ENCODE measurements at regions not wholly inside any gene's neighbourhood (a gene's known extent, or its start where the extent isn't known, plus 50 kb on each side); places are given as distances from the start of the nearest gene placed in this dataset.

DNA sequence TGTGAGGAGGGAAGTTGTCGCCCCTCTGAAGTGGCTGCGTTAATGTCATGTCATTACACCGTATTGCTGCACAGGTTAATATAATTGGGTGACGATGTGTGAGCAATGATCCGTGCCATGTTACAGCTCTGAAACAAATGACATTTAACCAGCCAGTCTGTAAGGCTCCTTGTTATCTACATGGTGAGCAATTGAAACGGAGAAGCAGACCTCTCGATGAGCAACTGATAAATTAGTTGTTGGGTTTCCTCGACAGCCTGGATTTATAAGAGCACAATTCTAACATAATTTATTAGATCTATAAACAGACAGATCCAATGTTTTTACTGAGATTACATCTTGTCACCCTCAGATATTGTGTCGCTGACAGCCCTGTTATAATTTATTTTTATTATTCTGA, 49.9 kb upstream of the MAFB start:
- DNase-seq (ENCODE audit: low read depth, low spot score), result no peak

- no peak for DNase-seq (ENCODE audit: low read depth, low spot score)
Measured at GRCh38 chr20:40739841-40740240, 50.8 kb upstream of the MAFB start.

DNA sequence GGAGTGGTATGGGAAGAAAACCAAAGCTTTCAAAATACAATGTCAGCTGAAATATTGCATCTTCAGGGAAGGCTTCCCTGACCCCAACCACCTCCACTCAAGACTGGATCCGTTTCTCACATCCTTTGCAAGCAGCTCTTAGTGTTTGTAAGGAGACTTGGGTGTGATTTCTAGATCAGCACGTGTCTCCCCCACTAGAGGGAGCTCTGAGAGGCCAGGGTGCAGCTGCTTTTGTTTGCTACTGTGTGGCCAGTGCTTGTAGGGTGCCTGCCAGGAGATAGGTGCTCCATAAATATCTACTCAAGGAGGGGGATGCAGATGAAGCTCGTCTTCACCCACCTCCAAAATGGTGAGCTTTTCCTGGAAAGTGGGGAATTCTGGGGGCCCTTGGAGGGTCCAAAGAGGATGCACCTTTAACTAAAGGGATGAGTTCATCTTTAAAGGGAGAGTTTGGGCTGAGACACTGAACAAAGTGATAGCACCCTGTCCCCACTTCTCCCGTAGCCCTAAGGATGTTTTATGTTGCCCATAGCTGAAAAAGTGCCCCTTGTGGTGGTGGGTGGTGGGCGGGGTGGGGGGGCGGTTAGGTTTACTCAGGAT, 52.6 kb upstream of the MAFB start:
- no peak for DNase-seq (ENCODE audit: low read depth, low spot score)

DNA sequence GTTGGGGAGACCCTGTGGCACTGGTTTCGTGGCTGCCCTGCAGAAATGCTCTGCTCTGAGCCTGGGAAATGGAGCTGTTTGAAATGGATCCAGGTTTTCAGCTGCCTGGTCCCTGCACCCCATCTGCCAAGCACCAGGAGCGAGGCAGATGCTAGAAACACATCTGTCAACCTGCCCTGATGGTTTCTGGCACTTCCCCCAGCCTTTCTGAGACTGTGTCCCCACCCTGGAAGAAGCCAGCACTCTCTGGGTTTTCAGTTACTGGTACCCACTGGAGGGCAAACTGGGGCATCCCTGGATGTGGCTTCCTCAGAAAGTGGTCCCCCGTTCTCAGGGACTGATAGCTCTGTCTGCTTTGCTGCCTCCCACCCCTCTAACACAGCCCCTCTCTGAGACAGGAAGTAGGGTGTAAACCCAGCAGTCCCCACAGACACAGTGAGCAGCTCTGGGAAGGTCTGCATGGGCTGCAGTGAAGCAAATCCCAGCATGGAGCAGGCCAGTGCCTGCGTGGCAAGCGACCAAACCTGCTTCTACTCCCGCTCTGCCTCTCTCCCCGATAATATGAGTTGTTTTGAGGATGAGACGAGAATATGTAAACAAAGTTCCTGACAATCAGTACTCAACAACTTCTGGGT, 54.2 kb upstream of the MAFB start:
- DNase-seq (ENCODE audit: low read depth, low spot score), result no peak

DNA sequence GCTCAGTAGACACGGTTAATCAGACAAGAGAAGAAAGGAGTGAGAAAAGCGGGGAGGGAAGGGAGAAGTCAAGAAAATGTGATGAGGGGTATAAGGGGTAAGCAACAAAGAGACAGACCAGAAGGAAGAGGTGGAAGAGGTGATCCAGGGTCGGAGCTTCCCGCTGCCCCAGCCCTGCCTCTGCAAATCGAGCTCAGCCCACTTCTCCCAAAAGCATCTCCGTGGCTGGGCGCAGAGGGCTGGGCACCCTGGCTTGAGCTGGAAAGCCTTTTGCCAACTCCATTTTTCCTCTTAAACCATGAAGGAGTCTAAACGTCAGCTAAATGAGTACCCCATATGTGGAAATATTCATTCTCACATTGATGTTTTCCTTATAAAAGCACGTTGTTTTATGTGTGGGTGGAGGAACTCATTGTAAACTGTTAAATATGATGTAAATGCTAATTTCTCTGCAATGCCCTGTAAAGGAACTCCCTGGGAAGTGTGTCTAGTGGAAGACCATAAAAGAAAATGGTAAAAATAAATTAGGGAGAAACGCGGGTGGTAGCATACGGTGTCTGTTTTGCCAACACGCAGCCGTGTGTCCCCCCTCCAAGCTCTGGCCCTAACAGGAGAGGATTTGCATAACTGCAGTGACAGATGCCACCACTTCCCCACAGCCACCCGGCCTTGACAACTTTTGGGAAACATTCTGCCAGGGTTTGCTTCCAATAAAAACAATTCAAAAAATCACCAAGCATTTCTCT, 55.2 kb upstream of the MAFB start:
- no peak for DNase-seq (ENCODE audit: low read depth, low spot score)

DNA sequence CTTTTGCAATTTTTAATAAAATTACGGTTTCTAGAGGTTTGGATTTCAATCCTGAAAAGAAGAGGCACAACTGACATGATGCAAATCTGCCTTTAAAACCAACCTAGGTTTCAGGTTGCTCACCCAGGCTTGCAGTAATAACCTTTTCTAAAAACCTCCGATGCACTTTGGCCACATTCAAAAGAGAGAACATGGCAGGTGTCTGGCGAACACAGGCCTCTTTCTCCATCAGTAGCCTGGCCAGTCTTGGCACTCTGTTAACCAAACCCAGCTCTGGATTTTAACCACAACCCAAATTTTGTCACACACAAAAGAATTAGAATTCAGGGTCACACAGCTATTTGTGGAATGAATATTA, 55.8 kb upstream of the MAFB start:
- DNase-seq (ENCODE audit: low read depth, low spot score), result no peak

DNA sequence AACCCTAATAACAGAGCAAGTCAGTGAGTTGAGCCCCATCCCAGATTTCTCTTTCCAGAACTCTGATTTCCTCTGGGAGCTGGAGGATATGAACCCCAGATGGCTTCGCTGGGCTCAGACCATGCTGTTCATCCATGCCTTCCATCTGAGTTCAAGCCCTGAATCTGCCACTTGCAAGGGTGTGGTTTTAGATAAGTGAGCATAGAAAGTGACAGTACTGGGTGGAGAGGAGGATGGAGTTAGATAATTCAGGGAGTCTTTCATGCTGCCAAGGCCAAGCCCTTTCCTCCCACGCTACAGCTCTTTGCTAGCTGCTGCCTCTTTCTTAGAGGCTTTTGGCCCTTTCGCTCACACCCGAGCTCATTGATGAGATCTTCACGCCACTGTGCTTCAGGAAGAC, 57.2 kb upstream of the MAFB start:
- no peak for DNase-seq (ENCODE audit: low read depth, low spot score)

- DNase-seq (ENCODE audit: low read depth, low spot score), result no peak
Measured at GRCh38 chr20:40748182-40748581, 59.1 kb upstream of the MAFB start.

DNA sequence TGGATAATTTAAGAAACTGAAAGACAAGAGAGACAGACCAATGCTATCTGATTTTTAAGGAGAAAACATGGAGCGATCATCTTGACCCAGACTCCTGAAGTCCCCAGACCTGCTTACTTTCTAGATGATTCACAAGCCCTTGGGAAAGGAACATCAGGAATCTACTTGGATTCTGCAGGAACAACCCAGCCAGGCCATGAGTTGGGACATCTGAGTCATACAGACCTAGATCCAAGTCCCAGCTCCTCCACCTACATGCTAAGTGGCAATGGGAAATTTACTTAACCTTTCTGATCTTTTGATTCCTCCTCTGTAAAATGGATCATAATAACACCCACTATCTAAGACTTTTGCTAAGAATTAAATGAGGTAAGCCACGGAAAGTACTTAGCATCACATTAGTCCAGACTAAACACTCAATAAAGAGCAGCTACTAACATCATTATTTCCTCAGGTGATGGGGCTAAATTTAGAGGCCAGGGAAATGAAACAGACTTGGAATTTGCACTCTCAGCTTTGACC, 61.0 kb upstream of the MAFB start:
- no peak for DNase-seq (ENCODE audit: low read depth, low spot score)

GRCh38 chr20:40750541-40751035, 61.6 kb upstream of the MAFB start:
- no peak for DNase-seq (ENCODE audit: low read depth, low spot score)

GRCh38 chr20:40753472-40753871, 64.4 kb upstream of the MAFB start:
- no peak for DNase-seq (ENCODE audit: low read depth, low spot score)

DNA sequence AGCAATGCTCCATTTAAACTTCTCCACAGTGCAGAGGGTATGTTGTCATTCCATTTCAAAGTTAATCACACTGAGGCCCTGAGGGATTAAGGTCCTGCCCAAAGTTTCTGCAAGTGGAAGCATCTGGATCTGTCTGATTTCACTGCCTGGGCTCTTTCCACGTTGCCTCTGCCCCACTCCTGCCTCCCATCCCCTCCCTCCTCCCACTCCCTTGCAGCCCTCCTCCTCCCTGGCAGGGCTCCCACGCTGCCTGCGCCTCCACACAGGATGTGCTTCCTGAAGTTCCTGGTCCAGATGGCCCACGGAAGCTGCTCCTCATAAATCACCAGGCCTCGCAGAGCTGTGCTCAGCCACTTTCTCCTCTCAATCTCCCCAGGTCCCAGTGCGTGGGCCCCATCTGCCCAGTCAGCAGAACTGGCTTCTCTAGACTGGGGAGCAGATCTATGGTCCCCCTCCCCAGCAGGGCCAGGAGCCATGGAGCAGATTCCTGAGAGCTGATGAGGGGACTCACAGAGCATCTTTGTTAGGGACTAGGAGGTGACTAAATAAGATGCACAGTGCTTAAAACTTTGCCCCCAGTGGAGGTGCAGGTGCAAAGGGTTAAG, 65.4 kb upstream of the MAFB start:
- DNase-seq (ENCODE audit: low read depth, low spot score), result no peak

GRCh38 chr20:40757087-40757486, 68.1 kb upstream of the MAFB start:
- DNase-seq (ENCODE audit: low read depth, low spot score), result no peak

DNA sequence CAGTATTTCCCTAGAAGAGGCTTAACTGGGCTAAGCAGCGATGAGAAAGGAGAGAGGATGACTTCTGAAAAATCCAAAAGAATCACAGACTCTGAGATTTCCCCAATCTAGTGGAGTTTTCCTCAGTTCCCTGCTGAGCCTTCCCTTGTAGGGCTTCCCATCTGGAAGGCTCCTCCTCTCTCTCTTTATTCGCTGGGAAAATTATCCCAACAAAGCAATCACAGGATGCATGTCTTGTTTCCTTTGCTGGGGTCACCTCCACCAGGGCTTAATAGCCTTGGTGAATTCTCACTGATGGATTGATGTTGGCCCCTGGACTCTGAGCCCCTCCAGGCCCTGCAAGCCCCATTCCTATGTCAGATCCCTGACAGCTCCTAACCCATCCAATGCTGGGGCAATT, 69.8 kb upstream of the MAFB start:
- no peak for DNase-seq (ENCODE audit: low read depth, low spot score)

DNA sequence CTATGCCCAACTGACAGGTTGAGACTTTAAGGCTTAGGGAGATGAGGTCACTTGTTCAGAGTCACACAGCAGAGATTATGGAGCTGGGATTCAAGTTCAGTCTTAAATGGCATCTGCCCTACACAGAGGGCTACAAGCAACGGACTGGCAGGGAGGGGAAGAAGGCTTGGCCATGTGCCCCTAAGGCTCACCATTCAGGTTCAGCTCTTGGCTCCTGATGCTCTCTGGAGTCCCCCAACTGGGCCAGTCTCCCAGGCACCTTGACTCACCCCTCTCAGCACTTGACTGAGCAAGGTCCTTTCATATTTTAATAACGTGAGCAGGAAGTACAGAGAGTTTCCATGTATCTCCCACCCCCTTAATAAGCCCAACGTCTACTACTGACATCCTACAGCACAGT, 71.4 kb upstream of the MAFB start:
- DNase-seq (ENCODE audit: low read depth, low spot score), result no peak

GRCh38 chr20:40763646-40764295, 74.7 kb upstream of the MAFB start:
- no peak for DNase-seq (ENCODE audit: low read depth, low spot score)

- DNase-seq (ENCODE audit: low read depth, low spot score), result no peak
Measured at GRCh38 chr20:40765814-40766480, 76.9 kb upstream of the MAFB start.

- DNase-seq (ENCODE audit: low read depth, low spot score), result no peak
Measured at GRCh38 chr20:40766790-40767614, 78.0 kb upstream of the MAFB start.

- DNase-seq (ENCODE audit: low read depth, low spot score), result no peak
Measured at GRCh38 chr20:40767615-40767924, 78.5 kb upstream of the MAFB start.

DNA sequence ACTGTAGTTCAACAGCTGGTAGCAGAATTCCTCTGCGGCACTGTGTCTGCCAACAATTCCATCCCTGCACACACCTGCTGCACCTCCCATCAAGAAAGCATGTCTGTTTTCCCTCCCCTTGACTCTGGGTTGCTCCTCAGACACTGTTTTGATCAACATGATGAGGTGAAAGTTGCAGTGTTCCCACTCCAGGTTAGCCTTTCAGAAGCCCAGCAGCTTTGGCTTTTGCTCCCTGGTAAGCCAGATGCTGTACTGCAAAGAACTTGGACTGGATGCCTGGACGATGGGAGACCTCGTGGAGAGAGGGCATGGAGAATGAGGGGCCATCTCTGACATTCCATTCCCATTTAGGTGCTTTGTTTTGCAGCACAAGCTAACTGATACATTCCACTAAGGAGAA, 79.1 kb upstream of the MAFB start:
- DNase-seq (ENCODE audit: low read depth, low spot score), result no peak
